ENCODE measurements at regions not wholly inside any gene's neighbourhood (a gene's known extent, or its start where the extent isn't known, plus 50 kb on each side); places are given as distances from the start of the nearest gene placed in this dataset.

GRCh38 chr11:45454917-45455401 lies 168.8 kb upstream of the SYT13 start:
- Histone ChIP-seq H3K79me2 (ENCODE audit: insufficient read depth, low read depth, low read length) (no peaks in the 10 kb centered on the region), H3K36me3 (ENCODE audit: insufficient read depth, low read length) (no peaks in the 10 kb centered on the region), H3K9me2 (ENCODE audit: insufficient read depth, low read length) (no peaks in the 10 kb centered on the region), H4K20me1 (ENCODE audit: insufficient read depth, low read length) (no peaks in the 10 kb centered on the region), H3K4me3 (ENCODE audit: low read depth, low read length, poor library complexity, severe bottlenecking) (no peak overlapping the region), H3K4me2 (ENCODE audit: low read length) (no peak overlapping the region), H3K9me3 (ENCODE audit: low read length) (no peaks in the 10 kb centered on the region), H3K27ac (ENCODE audit: low read depth, low read length, poor library complexity, severe bottlenecking) (no peak overlapping the region), H3K4me1 (ENCODE audit: insufficient read depth, low read length, poor library complexity, severe bottlenecking) (no peaks in the 10 kb centered on the region), H2AFZ (ENCODE audit: low read length) (no peak overlapping the region)
- no peak for DNase-seq (ENCODE audit: low spot score)
- TF ChIP-seq CTCF (conservative IDR thresholded peaks at IDR 0.05; ENCODE audit: low read length) (no peak), EZH2phosphoT487 (IDR thresholded peaks at IDR 0.05; ENCODE audit: borderline replicate concordance, low read depth, low read length) (no peak)
- ChIA-PET CTCF (ENCODE audit: unreplicated experiment) (no interaction called here), POLR2A (no interaction called here)
- intact Hi-C loops (cut with micrococcal nuclease; ENCODE audit: unreplicated experiment) = no loop called here
- no TSS peak for BruUV-seq (replicated peaks)

GRCh38 chr11:45453721-45454120 lies 167.6 kb upstream of the SYT13 start:
- ChIA-PET CTCF (ENCODE audit: unreplicated experiment) (no interaction called here), POLR2A (interaction anchor here (0.6 kb wide), 1 partner anchor 611 kb away, joined by 10 read pairs; no protein-coding TSS in a partner anchor)
- intact Hi-C loops (cut with micrococcal nuclease; ENCODE audit: unreplicated experiment) = no loop called here
- no peak for DNase-seq (ENCODE audit: low spot score)
- Histone ChIP-seq H3K9me3 (ENCODE audit: low read length) (no peaks in the 10 kb centered on the region), H3K79me2 (ENCODE audit: insufficient read depth, low read depth, low read length) (no peaks in the 10 kb centered on the region), H3K4me3 (ENCODE audit: low read depth, low read length, poor library complexity, severe bottlenecking) (no peak overlapping the region), H4K20me1 (ENCODE audit: insufficient read depth, low read length) (no peaks in the 10 kb centered on the region), H2AFZ (ENCODE audit: low read length) (no peak overlapping the region), H3K27ac (ENCODE audit: low read depth, low read length, poor library complexity, severe bottlenecking) (no peak overlapping the region), H3K36me3 (ENCODE audit: insufficient read depth, low read length) (no peaks in the 10 kb centered on the region), H3K9me2 (ENCODE audit: insufficient read depth, low read length) (no peaks in the 10 kb centered on the region), H3K4me1 (ENCODE audit: insufficient read depth, low read length, poor library complexity, severe bottlenecking) (no peaks in the 10 kb centered on the region), H3K4me2 (ENCODE audit: low read length) (no peak overlapping the region)
- no TSS peak for BruUV-seq (replicated peaks)
- TF ChIP-seq EZH2phosphoT487 (IDR thresholded peaks at IDR 0.05; ENCODE audit: borderline replicate concordance, low read depth, low read length) = no peak
- no peak for TF ChIP-seq CTCF (conservative IDR thresholded peaks at IDR 0.05; ENCODE audit: low read length)

GRCh38 chr11:45451766-45452440 lies 165.8 kb upstream of the SYT13 start:
- BruUV-seq (replicated peaks) = no TSS peak
- intact Hi-C loops (cut with micrococcal nuclease; ENCODE audit: unreplicated experiment) = no loop called here
- Histone ChIP-seq H3K4me2 (ENCODE audit: low read length) (no peak overlapping the region), H3K27ac (ENCODE audit: low read depth, low read length, poor library complexity, severe bottlenecking) (no peak overlapping the region), H3K79me2 (ENCODE audit: insufficient read depth, low read depth, low read length) (no peaks in the 10 kb centered on the region), H3K4me1 (ENCODE audit: insufficient read depth, low read length, poor library complexity, severe bottlenecking) (no peaks in the 10 kb centered on the region), H3K36me3 (ENCODE audit: insufficient read depth, low read length) (no peaks in the 10 kb centered on the region), H3K9me2 (ENCODE audit: insufficient read depth, low read length) (no peaks in the 10 kb centered on the region), H2AFZ (ENCODE audit: low read length) (no peak overlapping the region), H3K9me3 (ENCODE audit: low read length) (no peaks in the 10 kb centered on the region), H3K4me3 (ENCODE audit: low read depth, low read length, poor library complexity, severe bottlenecking) (no peak overlapping the region), H4K20me1 (ENCODE audit: insufficient read depth, low read length) (no peaks in the 10 kb centered on the region)
- DNase-seq (ENCODE audit: low spot score) = no peak
- CTCF ChIA-PET (ENCODE audit: unreplicated experiment) = no interaction called here
- POLR2A ChIA-PET = interaction anchor here (0.6 kb wide), 1 partner anchor 9 kb away, joined by 6 read pairs; no protein-coding TSS in a partner anchor
- TF ChIP-seq EZH2phosphoT487 (IDR thresholded peaks at IDR 0.05; ENCODE audit: borderline replicate concordance, low read depth, low read length) (no peak), CTCF (conservative IDR thresholded peaks at IDR 0.05; ENCODE audit: low read length) (no peak)
